Hematopoietic multipotent progenitor cell treated with erythropoietin and hydrocortisone succinate and interleukin-3 and kit ligand, for 6 days (in vitro differentiated cells): ENCODE measurements at regions not wholly inside any gene's neighbourhood (a gene's known extent, or its start where the extent isn't known, plus 50 kb on each side); places are given as distances from the start of the nearest gene placed in this dataset.
"Not testable (repeated sequence)": the region's sequence is repeated elsewhere in the genome, so short reads cannot be mapped to it uniquely, and the experiment has no call there.

Source experiments
- DNase-seq: peaks from one replicate; pipeline ENCODE4 v3.0.0-alpha.2; 2015

- DNase-seq = no peak
These were observed 337.1 kb downstream of the TMEM121 start for GRCh38 chr14:105863296-105864108.

GRCh38 chr14:105864116-105864515 lies 337.7 kb downstream of the TMEM121 start:
- no peak for DNase-seq

GRCh38 chr14:105864651-105865265 lies 338.4 kb downstream of the TMEM121 start:
- no peak for DNase-seq

GRCh38 chr14:105865266-105865903 lies 339.0 kb downstream of the TMEM121 start:
- no peak for DNase-seq

- DNase-seq = no peak
These were observed 339.8 kb downstream of the TMEM121 start for GRCh38 chr14:105865904-105866840.

- DNase-seq = no peak
These were observed 340.5 kb downstream of the TMEM121 start for GRCh38 chr14:105866841-105867321.

GRCh38 chr14:105867961-105868599 lies 341.7 kb downstream of the TMEM121 start:
- DNase-seq = no peak

GRCh38 chr14:105871590-105871989 lies 345.2 kb downstream of the TMEM121 start:
- no peak for DNase-seq

- no peak for DNase-seq
These were observed 347.6 kb downstream of the TMEM121 start for GRCh38 chr14:105873870-105874512.

GRCh38 chr14:105876158-105876557 lies 349.8 kb downstream of the TMEM121 start:
- no peak for DNase-seq

- DNase-seq = no peak
These were observed 350.4 kb downstream of the TMEM121 start for GRCh38 chr14:105876829-105877228.

- DNase-seq = no peak
These were observed 351.3 kb downstream of the TMEM121 start for GRCh38 chr14:105877645-105878044.

- no peak for DNase-seq
These were observed 351.7 kb downstream of the TMEM121 start for GRCh38 chr14:105878125-105878524.

- no peak for DNase-seq
These were observed 352.2 kb downstream of the TMEM121 start for GRCh38 chr14:105878554-105878953.

- no peak for DNase-seq
These were observed 353.1 kb downstream of the TMEM121 start for GRCh38 chr14:105879503-105879866.

GRCh38 chr14:105879867-105880561 lies 353.6 kb downstream of the TMEM121 start:
- DNase-seq = peak; percentile 79

GRCh38 chr14:105880616-105881015 lies 354.2 kb downstream of the TMEM121 start:
- no peak for DNase-seq

GRCh38 chr14:105881021-105881930 lies 354.9 kb downstream of the TMEM121 start:
- DNase-seq = no peak

GRCh38 chr14:105882011-105882410 lies 355.6 kb downstream of the TMEM121 start:
- DNase-seq = not testable (repeated sequence)

- DNase-seq = no peak
These were observed 356.2 kb downstream of the TMEM121 start for GRCh38 chr14:105882626-105883025.
